HepG2 (cell line): ENCODE measurements at regions not wholly inside any gene's neighbourhood (a gene's known extent, or its start where the extent isn't known, plus 50 kb on each side); places are given as distances from the start of the nearest gene placed in this dataset.

Experiments
- ATAC-seq: fragments of 200-7000 bp; cut with Tn5 transposase; 3 replicates; pipeline ENCODE4 v1.9.1; 2020; ENCODE audit warnings: mild to moderate bottlenecking, moderate library complexity
- BruUV-seq: library from RNA; stranded (reverse); fragments of 400-500 nt; replicated peaks from 2 replicates; lab custom pipeline; 2021; lab: Mats Ljungman, UMichigan
- CTCF ChIA-PET: fragments of 300-600 bp; formaldehyde crosslinking; extraction: SDS; loops from one replicate; lab custom pipeline; 2021; ENCODE audit warnings: low total read pairs, inconsistent platforms, low intra/inter-chr PET ratio; lab: Yijun Ruan, JAX
- POLR2A ChIA-PET: fragments of 350-600 bp; sonication (Branson Sonifier 250); formaldehyde crosslinking; loops from one replicate; lab custom pipeline; 2020; ENCODE audit warnings: antibody characterized with exemption, inconsistent platforms; lab: Yijun Ruan, JAX
- DNase-seq: peaks from one replicate; pipeline ENCODE4 v3.0.0-alpha.2; 2015; ENCODE audit warnings: low spot score
- FAIRE-seq: peaks from 3 replicates; lab custom pipeline; 2011; peaks lifted over from hg19 to GRCh38; lab: Jason Lieb, UNC
- H2AFZ ChIP-seq: one replicate; pipeline ENCODE4 v1.6.1; 2011; ENCODE audit warnings: low read length, inconsistent platforms
- H3K27ac ChIP-seq: fragments of 300-600 bp; 3 replicates; pipeline ENCODE4 v1.8.0; 2011; ENCODE audit warnings: mixed run types, mild to moderate bottlenecking, mixed read lengths, low read length, inconsistent platforms; ENCODE audit not compliant: insufficient read depth; ENCODE audit errors: extremely low read length
- H3K27me3 ChIP-seq, 2 experiments: fragments of 200-600 bp in 1 of 2; 2 replicates in 1 of 2; 3 replicates in 1 of 2; pipeline versions ENCODE4 v1.6.0 to v1.8.0; 2011; ENCODE audit warnings: low read length in 2 of 2, mild to moderate bottlenecking in 2 of 2, moderate library complexity in 2 of 2, inconsistent platforms in 1 of 2; ENCODE audit not compliant: insufficient read depth in 2 of 2, control insufficient read depth in 1 of 2
- H3K36me3 ChIP-seq, 2 experiments: fragments of 200-600 bp in 1 of 2; replicated peaks in 1 of 2; 2 replicates in 1 of 2; 3 replicates in 1 of 2; pipeline versions ENCODE4 v1.5.1 to v1.8.0; 2011; ENCODE audit warnings: low read length in 2 of 2, inconsistent platforms in 1 of 2; ENCODE audit not compliant: insufficient read depth in 2 of 2, control insufficient read depth in 1 of 2
- H3K4me1 ChIP-seq: 2 replicates; pipeline ENCODE4 v1.5.1; 2012; ENCODE audit warnings: low read length, inconsistent platforms; ENCODE audit not compliant: insufficient read depth
- H3K4me2 ChIP-seq: 2 replicates; pipeline ENCODE4 v1.6.0; 2011; ENCODE audit warnings: low read depth, low read length, inconsistent platforms
- H3K4me3 ChIP-seq, 3 experiments: fragments of 200-600 bp in 1 of 3; sonication (generic), shearing (Covaris generic) in 1 of 3; replicated peaks in 1 of 3; 2 replicates each; pipeline ENCODE4 v1.5.1; 2011 to 2016; ENCODE audit warnings: low read length in 3 of 3, inconsistent platforms in 2 of 3, low read depth in 2 of 3, mild to moderate bottlenecking in 2 of 3, control low read depth in 1 of 3, mixed read lengths in 1 of 3; ENCODE audit not compliant: insufficient read depth in 1 of 3
- H3K79me2 ChIP-seq: one replicate; pipeline ENCODE4 v1.6.1; 2011; ENCODE audit warnings: low read length, inconsistent platforms; ENCODE audit not compliant: insufficient read depth
- H3K9ac ChIP-seq: 2 replicates; pipeline ENCODE4 v1.6.0; 2011; ENCODE audit warnings: mild to moderate bottlenecking, low read depth, low read length, inconsistent platforms; ENCODE audit not compliant: insufficient read depth
- H3K9me3 ChIP-seq: 2 replicates; pipeline ENCODE4 v1.5.1; 2012; ENCODE audit warnings: mild to moderate bottlenecking, low read length
- H4K20me1 ChIP-seq: 2 replicates; pipeline ENCODE4 v1.6.0; 2011; ENCODE audit warnings: inconsistent platforms, mild to moderate bottlenecking, low read length, moderate library complexity; ENCODE audit not compliant: insufficient read depth
- BORCS8-MEF2B ChIP-seq: sonication (generic); formaldehyde crosslinking; IDR thresholded peaks from 2 replicates; pipeline ENCODE4 v1.8.0; 2022; ENCODE audit warnings: mild to moderate bottlenecking, missing genetic modification reagents
- HNF4G ChIP-seq, 2 experiments: sonication (generic) in 1 of 2; formaldehyde crosslinking in 1 of 2; IDR thresholded peaks; 2 replicates each; pipeline versions ENCODE4 v1.4.0 to v1.6.1; 2011 to 2020; ENCODE audit warnings: borderline replicate concordance in 2 of 2, low read depth in 2 of 2, mild to moderate bottlenecking in 2 of 2, low read length in 1 of 2, missing genetic modification reagents in 1 of 2, moderate library complexity in 1 of 2
- RBM39 ChIP-seq: fragments of 200-400 bp; formaldehyde crosslinking; IDR thresholded peaks from one replicate; pipeline ENCODE4 v1.6.1; 2018; ENCODE audit warnings: antibody characterized with exemption, mild to moderate bottlenecking, low read depth, low read length; ENCODE audit not compliant: poor library complexity, severe bottlenecking
- TARDBP ChIP-seq: sonication (generic); formaldehyde crosslinking; IDR thresholded peaks from 2 replicates; pipeline ENCODE4 v1.8.0; 2022; ENCODE audit warnings: mild to moderate bottlenecking, missing genetic modification reagents
- TGIF2 ChIP-seq: IDR thresholded peaks from 2 replicates; pipeline ENCODE4 v1.6.1; 2016; ENCODE audit warnings: control low read depth, missing compliant biosample characterization
- ZNF230 ChIP-seq: sonication (generic); formaldehyde crosslinking; IDR thresholded peaks from 2 replicates; pipeline ENCODE4 v1.4.0; 2020; ENCODE audit warnings: mild to moderate bottlenecking, missing genetic modification reagents
- ZNF280D ChIP-seq: sonication (generic); formaldehyde crosslinking; IDR thresholded peaks from 2 replicates; pipeline ENCODE4 v1.5.1; 2020; ENCODE audit warnings: mild to moderate bottlenecking, missing genetic modification reagents
- ZNF331 ChIP-seq: sonication (generic); formaldehyde crosslinking; IDR thresholded peaks from 2 replicates; pipeline ENCODE4 v1.4.0; 2020; ENCODE audit warnings: missing genetic modification reagents
- ZNF570 ChIP-seq: sonication (generic); formaldehyde crosslinking; IDR thresholded peaks from 2 replicates; pipeline ENCODE4 v1.4.0; 2020; ENCODE audit warnings: mild to moderate bottlenecking, missing genetic modification reagents, borderline replicate concordance
- ZSCAN31 ChIP-seq: sonication (generic); formaldehyde crosslinking; IDR thresholded peaks from 2 replicates; pipeline ENCODE4 v1.5.0; 2020; ENCODE audit warnings: low read depth, mild to moderate bottlenecking, missing genetic modification reagents
- WGBS: methylation state at CpG from one replicate; pipeline ENCODE4 v1.1.6; 2017; ENCODE audit warnings: low lambda C conversion rate; 5-methylcytosine and 5-hydroxymethylcytosine counted together
- in situ Hi-C: cut with HindIII; loops from 2 replicates; pipeline ENCODE4 v1.10.0; 2017; ENCODE audit warnings: low pct_unique_long_range_greater_than_20kb; ENCODE audit not compliant: extremely low pct_ligation_motif_present
- intact Hi-C: fragments of 100-400 bp; cut with micrococcal nuclease; formaldehyde crosslinking; loops from one replicate; pipeline ENCODE4 v1.10.0; 2022; ENCODE audit not compliant: unreplicated experiment

- no peaks in the 10 kb centered on the region for H3K79me2 ChIP-seq
- H3K4me2 ChIP-seq: no peak overlapping the region
- H3K9ac ChIP-seq: no peak overlapping the region
- H3K4me3 ChIP-seq: no peak overlapping the region
- H3K36me3 ChIP-seq: no peaks in the 10 kb centered on the region
- CTCF ChIA-PET: no interaction called here
- H3K9me3 ChIP-seq: no peaks in the 10 kb centered on the region
- no peaks in the 10 kb centered on the region for H4K20me1 ChIP-seq
- intact Hi-C loops: no loop called here
- TF ChIP-seq TARDBP (CRISPR knock-in tag) (no peak), TGIF2 (CRISPR knock-in tag) (no peak), HNF4G (IDR thresholded peaks at IDR 0.05; ENCODE audit: borderline replicate concordance, low read depth, low read length) (no peak), HNF4G (CRISPR knock-in tag; IDR thresholded peaks at IDR 0.05; ENCODE audit: borderline replicate concordance, low read depth) (no peak), BORCS8-MEF2B (CRISPR knock-in tag) (no peak), ZNF331 (CRISPR knock-in tag) (no peak), ZSCAN31 (CRISPR knock-in tag) (no peak), ZNF230 (CRISPR knock-in tag) (no peak), RBM39 (no peak), ZNF570 (CRISPR knock-in tag) (no peak), ZNF280D (no peak)
- POLR2A ChIA-PET: no interaction called here
- in situ Hi-C loops: no loop called here
- no peaks in the 10 kb centered on the region for H3K4me1 ChIP-seq
- H3K27ac ChIP-seq: no peak overlapping the region
- FAIRE-seq (no peak), DNase-seq (no peak), ATAC-seq (no peak)
- no TSS peak for BruUV-seq
- H3K27me3 ChIP-seq: no peaks in the 10 kb centered on the region
- H2AFZ ChIP-seq: no peak overlapping the region
- WGBS: 0% methylated on average over 1 of the region's 1 CpG
These were observed 153.7 kb downstream of the HHIPL2 start for GRCh38 chr1:222394224-222394623.
